NCI-H526 (cell line): ENCODE measurements at regions not wholly inside any gene's neighbourhood (a gene's known extent, or its start where the extent isn't known, plus 50 kb on each side); places are given as distances from the start of the nearest gene placed in this dataset.

Experiments used
- DNase-seq, 2 experiments: peaks; one replicate each; lab custom pipeline; 2025; lab: John Stamatoyannopoulos, UW

- no peak for DNase-seq
Measured at GRCh38 chr2:66717973-66718372, 283.0 kb downstream of the MEIS1 start.

GRCh38 chr2:66721776-66722175, 286.9 kb downstream of the MEIS1 start:
- no peak for DNase-seq

- DNase-seq = no peak
Measured at GRCh38 chr2:66724241-66724640, 289.3 kb downstream of the MEIS1 start.

- no peak for DNase-seq
Measured at GRCh38 chr2:66729416-66730330, 294.7 kb downstream of the MEIS1 start.

GRCh38 chr2:66730441-66730840, 295.5 kb downstream of the MEIS1 start:
- DNase-seq = no peak

GRCh38 chr2:66733364-66733999, 298.6 kb downstream of the MEIS1 start:
- DNase-seq = no peak

- DNase-seq = peak in 1 of 2 experiments; percentile 37
Measured at GRCh38 chr2:66748939-66749338, 314.0 kb downstream of the MEIS1 start.

- DNase-seq = no peak
Measured at GRCh38 chr2:66749566-66749965, 314.6 kb downstream of the MEIS1 start.

GRCh38 chr2:66753257-66753656, 318.3 kb downstream of the MEIS1 start:
- DNase-seq = no peak

GRCh38 chr2:66753660-66754059, 318.7 kb downstream of the MEIS1 start:
- DNase-seq = no peak

GRCh38 chr2:66755974-66756373, 321.0 kb downstream of the MEIS1 start:
- no peak for DNase-seq

- DNase-seq = no peak
Measured at GRCh38 chr2:66761826-66762225, 326.9 kb downstream of the MEIS1 start.

GRCh38 chr2:66762761-66763160, 327.8 kb downstream of the MEIS1 start:
- DNase-seq = no peak

GRCh38 chr2:66766582-66766981, 331.7 kb downstream of the MEIS1 start:
- DNase-seq = no peak

- DNase-seq = no peak
Measured at GRCh38 chr2:66771359-66771976, 336.5 kb downstream of the MEIS1 start.

GRCh38 chr2:66772618-66773017, 337.7 kb downstream of the MEIS1 start:
- no peak for DNase-seq

- DNase-seq = no peak
Measured at GRCh38 chr2:66775730-66776422, 341.0 kb downstream of the MEIS1 start.

GRCh38 chr2:66781804-66782203, 346.9 kb downstream of the MEIS1 start:
- no peak for DNase-seq

GRCh38 chr2:66782780-66783361, 347.9 kb downstream of the MEIS1 start:
- no peak for DNase-seq

- no peak for DNase-seq
Measured at GRCh38 chr2:66789741-66790140, 354.8 kb downstream of the MEIS1 start.

- no peak for DNase-seq
Measured at GRCh38 chr2:66790651-66791181, 355.8 kb downstream of the MEIS1 start.

- DNase-seq = no peak
Measured at GRCh38 chr2:66794070-66794469, 359.1 kb downstream of the MEIS1 start.
